Activated CD8-positive, alpha-beta T cell treated with anti-CD3 and anti-CD28 coated beads, Interleukin-2, amount 10 ng/mL, durations not matched to agents 7 days and 5 days (primary cell): ENCODE measurements at regions not wholly inside any gene's neighbourhood (a gene's known extent, or its start where the extent isn't known, plus 50 kb on each side); places are given as distances from the start of the nearest gene placed in this dataset.

ENCODE experiments used
- ATAC-seq: fragments of 150-1000 bp; cut with Tn5 transposase; one replicate; pipeline ENCODE4 v1.10.0; 2021; ENCODE audit warnings: moderate library complexity
- CTCF ChIA-PET: fragments of 350-600 bp; sonication (Branson Sonifier 250); formaldehyde crosslinking; loops from one replicate; lab custom pipeline; 2021; ENCODE audit warnings: antibody characterized with exemption; lab: Charles Lee
- POLR2A ChIA-PET: fragments of 350-600 bp; sonication (Branson Sonifier 250); formaldehyde crosslinking; loops from one replicate; lab custom pipeline; 2021; ENCODE audit warnings: antibody characterized with exemption; lab: Charles Lee
- DNase-seq: peaks from one replicate; pipeline ENCODE4 v3.0.0-alpha.2; 2020
- H3K27ac Mint-ChIP-seq: one replicate; pipeline ENCODE4 v1.8.0; 2021; ENCODE audit warnings: mild to moderate bottlenecking, mixed read lengths
- H3K27me3 Mint-ChIP-seq: one replicate; pipeline ENCODE4 v1.8.0; 2021; ENCODE audit warnings: low read depth, mixed read lengths
- H3K36me3 Mint-ChIP-seq: one replicate; pipeline ENCODE4 v1.8.0; 2021; ENCODE audit warnings: low read depth, mixed read lengths
- H3K4me1 Mint-ChIP-seq: one replicate; pipeline ENCODE4 v1.8.0; 2021; ENCODE audit warnings: low read depth, mixed read lengths
- H3K4me3 Mint-ChIP-seq: one replicate; pipeline ENCODE4 v1.8.0; 2021; ENCODE audit warnings: mild to moderate bottlenecking, mixed read lengths
- H3K9me3 Mint-ChIP-seq: one replicate; pipeline ENCODE4 v1.8.0; 2022; ENCODE audit warnings: mixed read lengths; ENCODE audit not compliant: insufficient read depth

GRCh38 chr11:62073061-62073460 is 50.8 kb upstream of the INCENP start:
- Mint-ChIP-seq H3K27ac (no peak overlapping the region), H3K4me1 (no peaks in the 10 kb centered on the region), H3K4me3 (no peak overlapping the region), H3K27me3 (no peaks in the 10 kb centered on the region), H3K36me3 (no peaks in the 10 kb centered on the region), H3K9me3 (no peaks in the 10 kb centered on the region)
- DNase-seq (no peak), ATAC-seq (no peak)
- ChIA-PET POLR2A (no interaction called here), CTCF (interaction anchor here (1.6 to 4.2 kb wide), 2 partner anchors 9 to 48 kb away, joined by 4 to 32 read pairs; no protein-coding TSS in a partner anchor)

- Mint-ChIP-seq H3K27me3 (no peaks in the 10 kb centered on the region), H3K36me3 (no peaks in the 10 kb centered on the region), H3K9me3 (no peaks in the 10 kb centered on the region), H3K4me1 (no peaks in the 10 kb centered on the region), H3K4me3 (no peak overlapping the region), H3K27ac (no peak overlapping the region)
- ATAC-seq (no peak), DNase-seq (no peak)
- POLR2A ChIA-PET = no interaction called here
- CTCF ChIA-PET = interaction anchor here (4.2 kb wide), 1 partner anchor 10 kb away, joined by 32 read pairs; no protein-coding TSS in a partner anchor
Observed at GRCh38 chr11:62071408-62071807, 52.4 kb upstream of the INCENP start.

- Mint-ChIP-seq H3K4me3 (no peak overlapping the region), H3K27me3 (no peaks in the 10 kb centered on the region), H3K36me3 (no peaks in the 10 kb centered on the region), H3K27ac (no peak overlapping the region), H3K9me3 (no peaks in the 10 kb centered on the region), H3K4me1 (no peaks in the 10 kb centered on the region)
- ChIA-PET POLR2A (no interaction called here), CTCF (interaction anchor here (1.4 to 4.2 kb wide), 3 partner anchors 12 to 171 kb away, joined by 3 to 32 read pairs (median 12); no protein-coding TSS in a partner anchor)
- ATAC-seq = no peak
- no peak for DNase-seq
Observed at GRCh38 chr11:62069986-62070919, 53.6 kb upstream of the INCENP start.

- no peaks in the 10 kb centered on the region for H3K9me3 Mint-ChIP-seq
- no peak for ATAC-seq
- H3K36me3 Mint-ChIP-seq = no peaks in the 10 kb centered on the region
- H3K27ac Mint-ChIP-seq = no peak overlapping the region
- ChIA-PET POLR2A (no interaction called here), CTCF (interaction anchor here (1.4 to 3.1 kb wide), 2 partner anchors 13 to 171 kb away, joined by 3 to 12 read pairs; no protein-coding TSS in a partner anchor)
- no peaks in the 10 kb centered on the region for H3K4me1 Mint-ChIP-seq
- H3K4me3 Mint-ChIP-seq = no peak overlapping the region
- DNase-seq = no peak
- no peaks in the 10 kb centered on the region for H3K27me3 Mint-ChIP-seq
Observed at GRCh38 chr11:62069374-62069773, 54.4 kb upstream of the INCENP start.

- Mint-ChIP-seq H3K4me3 (no peak overlapping the region), H3K27ac (no peak overlapping the region), H3K27me3 (no peaks in the 10 kb centered on the region), H3K4me1 (no peaks in the 10 kb centered on the region), H3K36me3 (no peaks in the 10 kb centered on the region), H3K9me3 (no peaks in the 10 kb centered on the region)
- DNase-seq (no peak), ATAC-seq (no peak)
- ChIA-PET CTCF (interaction anchor here (3.1 kb wide), 1 partner anchor 13 kb away, joined by 12 read pairs; no protein-coding TSS in a partner anchor), POLR2A (no interaction called here)
Observed at GRCh38 chr11:62068730-62069129, 55.1 kb upstream of the INCENP start.

- Mint-ChIP-seq H3K27me3 (no peaks in the 10 kb centered on the region), H3K4me1 (no peaks in the 10 kb centered on the region), H3K36me3 (no peaks in the 10 kb centered on the region), H3K27ac (no peak overlapping the region), H3K4me3 (no peak overlapping the region), H3K9me3 (no peaks in the 10 kb centered on the region)
- no peak for DNase-seq
- CTCF ChIA-PET = interaction anchor here (3.1 kb wide), 1 partner anchor 14 kb away, joined by 12 read pairs; no protein-coding TSS in a partner anchor
- ATAC-seq = no peak
- POLR2A ChIA-PET = no interaction called here
Observed at GRCh38 chr11:62067741-62068140, 56.1 kb upstream of the INCENP start.

- Mint-ChIP-seq H3K9me3 (no peaks in the 10 kb centered on the region), H3K4me1 (no peaks in the 10 kb centered on the region), H3K27ac (no peak overlapping the region), H3K4me3 (no peak overlapping the region), H3K36me3 (no peaks in the 10 kb centered on the region), H3K27me3 (no peaks in the 10 kb centered on the region)
- DNase-seq (no peak), ATAC-seq (no peak)
- POLR2A ChIA-PET = interaction anchor here (0.6 kb wide), 1 partner anchor 12 kb away, joined by 3 read pairs; no protein-coding TSS in a partner anchor
- CTCF ChIA-PET = interaction anchor here (1.3 to 4.1 kb wide), 2 partner anchors 18 to 165 kb away, joined by 3 to 15 read pairs; no protein-coding TSS in a partner anchor
Observed at GRCh38 chr11:62064221-62064620, 59.6 kb upstream of the INCENP start.

GRCh38 chr11:62062223-62062861 is 61.5 kb upstream of the INCENP start:
- ATAC-seq (no peak), DNase-seq (no peak)
- H3K9me3 Mint-ChIP-seq = no peaks in the 10 kb centered on the region
- H3K4me1 Mint-ChIP-seq = no peaks in the 10 kb centered on the region
- CTCF ChIA-PET = interaction anchor here (4.1 kb wide), 1 partner anchor 20 kb away, joined by 15 read pairs; no protein-coding TSS in a partner anchor
- no peaks in the 10 kb centered on the region for H3K27me3 Mint-ChIP-seq
- POLR2A ChIA-PET = no interaction called here
- no peaks in the 10 kb centered on the region for H3K36me3 Mint-ChIP-seq
- H3K27ac Mint-ChIP-seq = no peak overlapping the region
- H3K4me3 Mint-ChIP-seq = no peak overlapping the region

- ATAC-seq = no peak
- CTCF ChIA-PET = interaction anchor here (4.1 kb wide), 1 partner anchor 20 kb away, joined by 15 read pairs; no protein-coding TSS in a partner anchor
Observed at GRCh38 chr11:62061356-62062222, 62.2 kb upstream of the INCENP start.

GRCh38 chr11:62057069-62057468 is 66.7 kb upstream of the INCENP start:
- Mint-ChIP-seq H3K4me3 (no peak overlapping the region), H3K27me3 (peaks cover 4% of the 10 kb centered on the region), H3K4me1 (no peaks in the 10 kb centered on the region), H3K9me3 (no peaks in the 10 kb centered on the region), H3K36me3 (no peaks in the 10 kb centered on the region), H3K27ac (no peak overlapping the region)
- ChIA-PET CTCF (interaction anchor here (2.3 kb wide), 1 partner anchor 25 kb away, joined by 8 read pairs; no protein-coding TSS in a partner anchor), POLR2A (no interaction called here)
- no peak for ATAC-seq
- DNase-seq = no peak

More at GRCh38 chr11:62061356-62062222, 62.2 kb upstream of the INCENP start:
- no peaks in the 10 kb centered on the region for H3K36me3 Mint-ChIP-seq
- no peaks in the 10 kb centered on the region for H3K4me1 Mint-ChIP-seq
- POLR2A ChIA-PET = no interaction called here
- DNase-seq = no peak
- no peak overlapping the region for H3K27ac Mint-ChIP-seq
- no peaks in the 10 kb centered on the region for H3K9me3 Mint-ChIP-seq
- H3K27me3 Mint-ChIP-seq = no peaks in the 10 kb centered on the region
- no peak overlapping the region for H3K4me3 Mint-ChIP-seq

GRCh38 chr11:62055970-62056369 is 67.8 kb upstream of the INCENP start:
- ATAC-seq (no peak), DNase-seq (no peak)
- H3K4me1 Mint-ChIP-seq = no peaks in the 10 kb centered on the region
- no peak overlapping the region for H3K27ac Mint-ChIP-seq
- peaks cover 4% of the 10 kb centered on the region for H3K27me3 Mint-ChIP-seq
- H3K9me3 Mint-ChIP-seq = no peaks in the 10 kb centered on the region
- ChIA-PET CTCF (no interaction called here), POLR2A (no interaction called here)
- no peak overlapping the region for H3K4me3 Mint-ChIP-seq
- H3K36me3 Mint-ChIP-seq = no peaks in the 10 kb centered on the region
